K562 (cell line): ENCODE measurements at regions not wholly inside any gene's neighbourhood (a gene's known extent, or its start where the extent isn't known, plus 50 kb on each side); places are given as distances from the start of the nearest gene placed in this dataset.

ENCODE experiments used
- ATAC-seq: fragments of 200-7000 bp; cut with Tn5 transposase; 3 replicates; pipeline ENCODE4 v1.9.1; 2020; ENCODE audit warnings: moderate library complexity
- BruUV-seq: library from RNA; stranded (reverse); fragments of 400-500 nt; replicated peaks from 2 replicates; lab custom pipeline; 2021; lab: Mats Ljungman, UMichigan
- CTCF ChIA-PET: fragments of 300-600 bp; formaldehyde crosslinking; extraction: SDS; loops from one replicate; lab custom pipeline; 2021; ENCODE audit warnings: low intra/inter-chr PET ratio; lab: Yijun Ruan, JAX
- POLR2A ChIA-PET: fragments of 300-600, 350-650 bp; sonication (Branson Sonifier 250); formaldehyde crosslinking; extraction: SDS; loops from one replicate; lab custom pipeline; 2021; ENCODE audit warnings: antibody characterized with exemption, inconsistent platforms; lab: Yijun Ruan, JAX
- DNase-seq, 4 experiments: peaks; one replicate each; pipeline versions ENCODE4 v3.0.0 to v3.0.0-alpha.2; 2011 to 2018; ENCODE audit warnings: low spot score in 3 of 4, mixed read lengths in 3 of 4; ENCODE audit errors: extremely low read depth in 1 of 4
- FAIRE-seq: peaks from 2 replicates; lab custom pipeline; 2011; peaks lifted over from hg19 to GRCh38; lab: Jason Lieb, UNC
- H2AFZ ChIP-seq: 2 replicates; pipeline ENCODE4 v1.6.0; 2011; ENCODE audit warnings: low read depth, low read length, control low read depth, inconsistent platforms
- H3K27ac ChIP-seq: fragments of 200-600 bp; 3 replicates; pipeline ENCODE4 v1.8.0; 2011; ENCODE audit warnings: low read depth, mild to moderate bottlenecking, control low read depth, inconsistent platforms, low read length, moderate library complexity, mixed read lengths; ENCODE audit errors: extremely low read depth
- H3K27me3 ChIP-seq, 2 experiments: fragments of 300-600 bp in 1 of 2; 2 replicates in 1 of 2; 3 replicates in 1 of 2; pipeline versions ENCODE4 v1.6.0 to v1.8.0; 2011; ENCODE audit warnings: inconsistent platforms in 2 of 2, low read length in 2 of 2, mild to moderate bottlenecking in 1 of 2, mixed read lengths in 1 of 2, moderate library complexity in 1 of 2; ENCODE audit not compliant: control insufficient read depth in 2 of 2, insufficient read depth in 2 of 2
- H3K36me3 ChIP-seq: fragments of 300-600 bp; 3 replicates; pipeline ENCODE4 v1.8.0; 2011; ENCODE audit warnings: mild to moderate bottlenecking, low read length, inconsistent platforms; ENCODE audit not compliant: control insufficient read depth, insufficient read depth
- H3K4me1 ChIP-seq, 2 experiments: fragments of 200-600 bp in 1 of 2; replicated peaks in 1 of 2; 2 replicates in 1 of 2; 3 replicates in 1 of 2; pipeline versions ENCODE4 v1.5.1 to v1.8.0; 2011; ENCODE audit warnings: inconsistent platforms in 2 of 2, low read length in 2 of 2, mild to moderate bottlenecking in 1 of 2, mixed read lengths in 1 of 2, moderate library complexity in 1 of 2; ENCODE audit not compliant: control insufficient read depth in 2 of 2, insufficient read depth in 2 of 2
- H3K4me2 ChIP-seq: 2 replicates; pipeline ENCODE4 v1.6.1; 2011; ENCODE audit warnings: low read length, control low read depth, inconsistent platforms, mixed read lengths; ENCODE audit not compliant: insufficient read depth
- H3K4me3 ChIP-seq: fragments of 200-600 bp; sonication (generic), shearing (Covaris generic); 2 replicates; pipeline ENCODE4 v1.5.1; 2016; ENCODE audit warnings: control low read depth, inconsistent platforms
- H3K79me2 ChIP-seq: fragments of 200-600 bp; 3 replicates; pipeline ENCODE4 v1.8.0; 2011; ENCODE audit warnings: low read length, inconsistent platforms; ENCODE audit not compliant: control insufficient read depth, insufficient read depth
- H3K9ac ChIP-seq, 2 experiments: 2 replicates each; pipeline versions ENCODE4 v1.6.0 to v1.6.1; 2011; ENCODE audit warnings: low read depth in 2 of 2, low read length in 2 of 2, control low read depth in 1 of 2, inconsistent platforms in 1 of 2, mild to moderate bottlenecking in 1 of 2, mixed read lengths in 1 of 2; ENCODE audit not compliant: insufficient read depth in 1 of 2
- H3K9me1 ChIP-seq: one replicate; pipeline ENCODE4 v1.6.0; 2011; ENCODE audit warnings: inconsistent platforms, mild to moderate bottlenecking, low read length, moderate library complexity; ENCODE audit not compliant: control insufficient read depth, insufficient read depth
- H3K9me3 ChIP-seq: replicated peaks from 2 replicates; pipeline ENCODE4 v1.5.1; 2011; ENCODE audit warnings: low read depth, low read length, inconsistent platforms; ENCODE audit not compliant: control insufficient read depth, insufficient read depth
- H4K20me1 ChIP-seq: replicated peaks from 2 replicates; pipeline ENCODE4 v1.6.1; 2011; ENCODE audit warnings: low read length, inconsistent platforms, mixed read lengths; ENCODE audit not compliant: control insufficient read depth, insufficient read depth
- BCL6 ChIP-seq: fragments of 250-450 bp; sonication (Bioruptor Pico); IDR thresholded peaks from 2 replicates; pipeline ENCODE4 v1.4.0; 2020
- FOXA1 ChIP-seq: fragments of 450-650 bp; IDR thresholded peaks from 2 replicates; pipeline ENCODE4 v1.6.1; 2016; ENCODE audit warnings: mild to moderate bottlenecking, borderline replicate concordance
- MCM3 ChIP-seq: fragments of 450-650 bp; IDR thresholded peaks from 2 replicates; pipeline ENCODE4 v1.6.1; 2016
- MED1 ChIP-seq: sonication (generic); formaldehyde crosslinking; IDR thresholded peaks from 2 replicates; pipeline ENCODE4 v1.8.1; 2023; ENCODE audit warnings: missing genetic modification reagents, borderline replicate concordance
- NFE2 ChIP-seq: IDR thresholded peaks from 2 replicates; pipeline ENCODE4 v1.6.1; 2014; ENCODE audit warnings: antibody characterized with exemption, low read depth
- NR2C2 ChIP-seq, 2 experiments: fragments of 200-800 bp in 1 of 2; sonication (Bioruptor generic) in 1 of 2; sonication (generic) in 1 of 2; formaldehyde crosslinking in 1 of 2; IDR thresholded peaks; 2 replicates each; pipeline versions ENCODE4 v1.6.1 to v1.8.0; 2016 to 2022; ENCODE audit warnings: mild to moderate bottlenecking in 1 of 2, missing compliant biosample characterization in 1 of 2, missing genetic modification characterization in 1 of 2, missing genetic modification reagents in 1 of 2
- PTBP1 ChIP-seq: fragments of 200-400 bp; formaldehyde crosslinking; IDR thresholded peaks from 2 replicates; pipeline ENCODE4 v1.6.1; 2017; ENCODE audit warnings: low read depth, low read length
- SLC30A9 ChIP-seq: fragments of 250-450 bp; sonication (Bioruptor Pico); IDR thresholded peaks from 2 replicates; pipeline ENCODE4 v1.8.0; 2022; ENCODE audit warnings: mild to moderate bottlenecking, moderate library complexity
- SRSF1 ChIP-seq: fragments of 200-400 bp; formaldehyde crosslinking; IDR thresholded peaks from 2 replicates; pipeline ENCODE4 v1.6.1; 2017; ENCODE audit warnings: mild to moderate bottlenecking, low read depth, low read length, moderate library complexity
- TCFL5 ChIP-seq: fragments of 250-450 bp; sonication (Bioruptor Pico); conservative IDR thresholded peaks from 2 replicates; pipeline ENCODE4 v1.6.1; 2021; ENCODE audit warnings: mild to moderate bottlenecking, moderate library complexity, matching md5 sums
- ZNF239 ChIP-seq: fragments of 250-450 bp; sonication (Bioruptor Pico); IDR thresholded peaks from 2 replicates; pipeline ENCODE4 v1.4.0; 2020; ENCODE audit warnings: mild to moderate bottlenecking
- ZNF668 ChIP-seq: fragments of 250-450 bp; sonication (Bioruptor Pico); IDR thresholded peaks from 2 replicates; pipeline ENCODE4 v1.8.0; 2022; ENCODE audit warnings: mild to moderate bottlenecking, inconsistent platforms
- ZZZ3 ChIP-seq: fragments of 450-650 bp; IDR thresholded peaks from 2 replicates; pipeline ENCODE4 v1.6.1; 2016; ENCODE audit warnings: antibody characterized with exemption, mild to moderate bottlenecking, moderate library complexity
- in situ Hi-C: fragments of 300-500 bp; cut with MboI; formaldehyde crosslinking; loops from 4 replicates; pipeline ENCODE4 v1.15.0; 2018; ENCODE audit warnings: inconsistent platforms, mixed read lengths
- intact Hi-C: fragments of 100-400 bp; cut with micrococcal nuclease; formaldehyde crosslinking; loops from 2 replicates; pipeline ENCODE4 v1.14.2; 2022
- TF ChIP-seq, protein P1 (sequence below): fragments of 200-400 bp; formaldehyde crosslinking; IDR thresholded peaks from 2 replicates; pipeline ENCODE4 v1.6.1; 2017; ENCODE audit warnings: mild to moderate bottlenecking, low read depth, low read length, moderate library complexity
- TF ChIP-seq, protein P2 (sequence below): sonication (generic); formaldehyde crosslinking; IDR thresholded peaks from 2 replicates; pipeline ENCODE4 v1.5.0; 2020; ENCODE audit warnings: missing genetic modification reagents
- TF ChIP-seq, protein P3 (sequence below): IDR thresholded peaks from 3 replicates; pipeline ENCODE4 v1.6.1; 2011; ENCODE audit warnings: borderline replicate concordance, mild to moderate bottlenecking, moderate library complexity; ENCODE audit not compliant: insufficient read length; ENCODE audit errors: extremely low read depth
- TF ChIP-seq, protein P4 (sequence below): fragments of 250-450 bp; sonication (Bioruptor Pico); IDR thresholded peaks from 2 replicates; pipeline ENCODE4 v1.9.0; 2021; ENCODE audit warnings: mild to moderate bottlenecking

DNA sequence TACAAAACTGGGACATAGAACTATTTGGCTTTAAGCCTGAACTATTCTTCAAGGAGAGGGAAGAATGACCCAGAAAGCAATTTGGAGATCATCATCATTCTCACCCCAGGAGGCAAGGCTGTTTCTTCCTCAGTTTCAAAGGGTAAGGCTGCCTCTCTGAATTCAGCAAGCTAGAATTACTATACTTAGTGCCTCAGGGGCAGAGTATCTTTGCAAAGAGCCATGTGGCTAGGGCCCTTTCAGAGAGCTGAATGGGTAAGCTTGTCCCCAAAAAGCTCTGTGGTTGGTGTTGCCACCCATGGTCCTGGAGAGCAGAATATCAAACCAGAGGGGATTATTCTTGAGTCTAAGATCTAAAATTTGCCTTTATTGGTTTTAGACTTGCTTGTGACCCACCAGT is 720.3 kb upstream of the ARPP21 start:
- DNase-seq (no peak), FAIRE-seq (no peak), ATAC-seq (no peak)
- in situ Hi-C loops: no loop called here
- Histone ChIP-seq H3K27me3 (no peaks in the 10 kb centered on the region), H3K27ac (no peak overlapping the region), H3K79me2 (no peaks in the 10 kb centered on the region), H3K4me2 (no peak overlapping the region), H4K20me1 (no peaks in the 10 kb centered on the region), H2AFZ (no peak overlapping the region), H3K4me1 (no peaks in the 10 kb centered on the region), H3K9me3 (0 out of 2 replicates have a peak, but pooled peaks cover 2% of the 10 kb centered on the region), H3K9ac (no peak overlapping the region), H3K4me3 (no peak overlapping the region), H3K36me3 (no peaks in the 10 kb centered on the region), H3K9me1 (no peaks in the 10 kb centered on the region)
- no TSS peak for BruUV-seq
- intact Hi-C loops: no loop called here
- ChIA-PET POLR2A (no interaction called here), CTCF (no interaction called here)
- TF ChIP-seq NR2C2 (CRISPR knock-in tag; IDR thresholded peaks at IDR 0.05) (no peak), NR2C2 (tag; IDR thresholded peaks at IDR 0.05) (no peak), ZNF239 (CRISPR knock-in tag) (no peak), TCFL5 (CRISPR knock-in tag) (no peak), BCL6 (no peak), NFE2 (no peak), ZZZ3 (no peak), ZNF668 (no peak), PTBP1 (no peak), MED1 (no peak), FOXA1 (no peak), MCM3 (no peak), SLC30A9 (CRISPR knock-in tag) (no peak), SRSF1 (no peak)
- TF ChIP-seq, protein P1, sequence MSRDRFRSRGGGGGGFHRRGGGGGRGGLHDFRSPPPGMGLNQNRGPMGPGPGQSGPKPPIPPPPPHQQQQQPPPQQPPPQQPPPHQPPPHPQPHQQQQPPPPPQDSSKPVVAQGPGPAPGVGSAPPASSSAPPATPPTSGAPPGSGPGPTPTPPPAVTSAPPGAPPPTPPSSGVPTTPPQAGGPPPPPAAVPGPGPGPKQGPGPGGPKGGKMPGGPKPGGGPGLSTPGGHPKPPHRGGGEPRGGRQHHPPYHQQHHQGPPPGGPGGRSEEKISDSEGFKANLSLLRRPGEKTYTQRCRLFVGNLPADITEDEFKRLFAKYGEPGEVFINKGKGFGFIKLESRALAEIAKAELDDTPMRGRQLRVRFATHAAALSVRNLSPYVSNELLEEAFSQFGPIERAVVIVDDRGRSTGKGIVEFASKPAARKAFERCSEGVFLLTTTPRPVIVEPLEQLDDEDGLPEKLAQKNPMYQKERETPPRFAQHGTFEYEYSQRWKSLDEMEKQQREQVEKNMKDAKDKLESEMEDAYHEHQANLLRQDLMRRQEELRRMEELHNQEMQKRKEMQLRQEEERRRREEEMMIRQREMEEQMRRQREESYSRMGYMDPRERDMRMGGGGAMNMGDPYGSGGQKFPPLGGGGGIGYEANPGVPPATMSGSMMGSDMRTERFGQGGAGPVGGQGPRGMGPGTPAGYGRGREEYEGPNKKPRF: no peak
- TF ChIP-seq, protein P2, sequence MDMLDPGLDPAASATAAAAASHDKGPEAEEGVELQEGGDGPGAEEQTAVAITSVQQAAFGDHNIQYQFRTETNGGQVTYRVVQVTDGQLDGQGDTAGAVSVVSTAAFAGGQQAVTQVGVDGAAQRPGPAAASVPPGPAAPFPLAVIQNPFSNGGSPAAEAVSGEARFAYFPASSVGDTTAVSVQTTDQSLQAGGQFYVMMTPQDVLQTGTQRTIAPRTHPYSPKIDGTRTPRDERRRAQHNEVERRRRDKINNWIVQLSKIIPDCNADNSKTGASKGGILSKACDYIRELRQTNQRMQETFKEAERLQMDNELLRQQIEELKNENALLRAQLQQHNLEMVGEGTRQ (CRISPR knock-in tag): no peak
- TF ChIP-seq, protein P3, sequence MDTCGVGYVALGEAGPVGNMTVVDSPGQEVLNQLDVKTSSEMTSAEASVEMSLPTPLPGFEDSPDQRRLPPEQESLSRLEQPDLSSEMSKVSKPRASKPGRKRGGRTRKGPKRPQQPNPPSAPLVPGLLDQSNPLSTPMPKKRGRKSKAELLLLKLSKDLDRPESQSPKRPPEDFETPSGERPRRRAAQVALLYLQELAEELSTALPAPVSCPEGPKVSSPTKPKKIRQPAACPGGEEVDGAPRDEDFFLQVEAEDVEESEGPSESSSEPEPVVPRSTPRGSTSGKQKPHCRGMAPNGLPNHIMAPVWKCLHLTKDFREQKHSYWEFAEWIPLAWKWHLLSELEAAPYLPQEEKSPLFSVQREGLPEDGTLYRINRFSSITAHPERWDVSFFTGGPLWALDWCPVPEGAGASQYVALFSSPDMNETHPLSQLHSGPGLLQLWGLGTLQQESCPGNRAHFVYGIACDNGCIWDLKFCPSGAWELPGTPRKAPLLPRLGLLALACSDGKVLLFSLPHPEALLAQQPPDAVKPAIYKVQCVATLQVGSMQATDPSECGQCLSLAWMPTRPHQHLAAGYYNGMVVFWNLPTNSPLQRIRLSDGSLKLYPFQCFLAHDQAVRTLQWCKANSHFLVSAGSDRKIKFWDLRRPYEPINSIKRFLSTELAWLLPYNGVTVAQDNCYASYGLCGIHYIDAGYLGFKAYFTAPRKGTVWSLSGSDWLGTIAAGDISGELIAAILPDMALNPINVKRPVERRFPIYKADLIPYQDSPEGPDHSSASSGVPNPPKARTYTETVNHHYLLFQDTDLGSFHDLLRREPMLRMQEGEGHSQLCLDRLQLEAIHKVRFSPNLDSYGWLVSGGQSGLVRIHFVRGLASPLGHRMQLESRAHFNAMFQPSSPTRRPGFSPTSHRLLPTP: no peak
- TF ChIP-seq, protein P4, sequence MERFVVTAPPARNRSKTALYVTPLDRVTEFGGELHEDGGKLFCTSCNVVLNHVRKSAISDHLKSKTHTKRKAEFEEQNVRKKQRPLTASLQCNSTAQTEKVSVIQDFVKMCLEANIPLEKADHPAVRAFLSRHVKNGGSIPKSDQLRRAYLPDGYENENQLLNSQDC: no peak
